ENCODE measurements at regions not wholly inside any gene's neighbourhood (a gene's known extent, or its start where the extent isn't known, plus 50 kb on each side); places are given as distances from the start of the nearest gene placed in this dataset.

DNA sequence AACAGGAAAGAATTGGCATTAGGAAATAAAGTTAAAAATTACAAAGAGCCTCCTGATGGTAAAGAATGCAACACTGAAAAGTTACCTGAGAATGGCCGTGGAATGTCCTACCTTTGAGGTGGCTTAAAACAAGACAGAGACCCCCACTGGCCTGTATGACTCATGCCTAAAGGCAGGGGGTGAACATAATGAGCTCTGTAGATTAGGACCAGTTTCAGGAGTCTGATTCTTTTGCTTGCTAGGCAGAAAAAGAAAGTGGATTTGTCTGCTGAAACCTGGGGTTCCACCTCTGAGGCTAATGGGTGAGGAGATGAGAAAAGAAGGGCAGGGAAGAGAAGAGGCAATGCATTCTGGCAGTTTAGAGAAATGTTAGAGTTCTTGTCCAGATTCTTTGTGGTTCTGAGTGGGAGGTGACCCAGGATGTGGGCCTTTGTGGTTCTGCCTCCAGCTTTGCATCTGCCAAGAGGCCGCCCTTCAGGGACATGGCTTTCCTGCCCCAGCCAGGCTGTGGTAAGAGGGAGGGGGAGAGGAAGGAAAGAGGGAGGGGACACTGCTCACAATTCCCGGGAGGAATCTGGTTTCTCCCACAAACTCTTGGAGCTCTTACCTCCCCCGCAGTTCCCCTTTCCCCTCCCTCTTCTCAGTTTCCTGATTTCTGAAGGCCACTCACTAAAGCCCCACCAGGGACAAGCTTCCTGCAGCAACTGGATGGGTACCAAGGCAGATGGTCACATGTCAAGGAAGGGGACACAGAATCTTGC, 109.6 kb downstream of the EFNB1 start:
- TF ChIP-seq POLR2A (IDR thresholded peaks at IDR 0.05; ENCODE audit: low read depth, low read length) (no peak), JUN (IDR thresholded peaks at IDR 0.05; ENCODE audit: borderline replicate concordance, insufficient read depth, insufficient read length, low read depth) (no peak), POLR2AphosphoS5 (IDR thresholded peaks at IDR 0.05; ENCODE audit: insufficient read depth, low read depth, low read length) (no peak), EZH2 (IDR thresholded peaks at IDR 0.05; ENCODE audit: borderline replicate concordance, low read depth, low read length, severe bottlenecking) (no peak), FOS (IDR thresholded peaks at IDR 0.05; ENCODE audit: borderline replicate concordance, insufficient read depth, low read length) (no peak)
- TF ChIP-seq, protein P1, sequence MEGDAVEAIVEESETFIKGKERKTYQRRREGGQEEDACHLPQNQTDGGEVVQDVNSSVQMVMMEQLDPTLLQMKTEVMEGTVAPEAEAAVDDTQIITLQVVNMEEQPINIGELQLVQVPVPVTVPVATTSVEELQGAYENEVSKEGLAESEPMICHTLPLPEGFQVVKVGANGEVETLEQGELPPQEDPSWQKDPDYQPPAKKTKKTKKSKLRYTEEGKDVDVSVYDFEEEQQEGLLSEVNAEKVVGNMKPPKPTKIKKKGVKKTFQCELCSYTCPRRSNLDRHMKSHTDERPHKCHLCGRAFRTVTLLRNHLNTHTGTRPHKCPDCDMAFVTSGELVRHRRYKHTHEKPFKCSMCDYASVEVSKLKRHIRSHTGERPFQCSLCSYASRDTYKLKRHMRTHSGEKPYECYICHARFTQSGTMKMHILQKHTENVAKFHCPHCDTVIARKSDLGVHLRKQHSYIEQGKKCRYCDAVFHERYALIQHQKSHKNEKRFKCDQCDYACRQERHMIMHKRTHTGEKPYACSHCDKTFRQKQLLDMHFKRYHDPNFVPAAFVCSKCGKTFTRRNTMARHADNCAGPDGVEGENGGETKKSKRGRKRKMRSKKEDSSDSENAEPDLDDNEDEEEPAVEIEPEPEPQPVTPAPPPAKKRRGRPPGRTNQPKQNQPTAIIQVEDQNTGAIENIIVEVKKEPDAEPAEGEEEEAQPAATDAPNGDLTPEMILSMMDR (IDR thresholded peaks at IDR 0.05; ENCODE audit: extremely low read depth in 1 of 2, insufficient read depth in 1 of 2, low read depth in 1 of 2, low read length in 2 of 2), result no peak
- TF ChIP-seq, protein P2, sequence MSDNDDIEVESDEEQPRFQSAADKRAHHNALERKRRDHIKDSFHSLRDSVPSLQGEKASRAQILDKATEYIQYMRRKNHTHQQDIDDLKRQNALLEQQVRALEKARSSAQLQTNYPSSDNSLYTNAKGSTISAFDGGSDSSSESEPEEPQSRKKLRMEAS (IDR thresholded peaks at IDR 0.05; ENCODE audit: insufficient read depth, insufficient read length), result no peak

All from endothelial cell of umbilical vein (primary cell).